Osteoblast (primary cell): ENCODE measurements at regions not wholly inside any gene's neighbourhood (a gene's known extent, or its start where the extent isn't known, plus 50 kb on each side); places are given as distances from the start of the nearest gene placed in this dataset.

ENCODE experiments used
- DNase-seq: peaks from one replicate; pipeline ENCODE4 v3.0.0; 2011; ENCODE audit warnings: low spot score, mixed read lengths; ENCODE audit not compliant: insufficient read length; ENCODE audit errors: missing footprints
- H2AFZ ChIP-seq: 2 replicates; pipeline ENCODE4 v1.6.0; 2011; ENCODE audit warnings: mild to moderate bottlenecking, low read length
- H3K27ac ChIP-seq: 2 replicates; pipeline ENCODE4 v1.5.1; 2011; ENCODE audit warnings: mild to moderate bottlenecking, low read depth, low read length, moderate library complexity
- H3K27me3 ChIP-seq: 2 replicates; pipeline ENCODE4 v1.6.0; 2012; ENCODE audit warnings: mild to moderate bottlenecking, control low read depth, inconsistent platforms, low read length, moderate library complexity; ENCODE audit not compliant: insufficient read depth
- H3K36me3 ChIP-seq: 2 replicates; pipeline ENCODE4 v1.5.1; 2011; ENCODE audit warnings: mild to moderate bottlenecking, low read length, control low read depth, moderate library complexity; ENCODE audit not compliant: insufficient read depth
- H3K4me1 ChIP-seq: 2 replicates; pipeline ENCODE4 v1.5.1; 2011; ENCODE audit warnings: mild to moderate bottlenecking, low read length, control low read depth, moderate library complexity; ENCODE audit not compliant: insufficient read depth
- H3K4me2 ChIP-seq: 2 replicates; pipeline ENCODE4 v1.6.0; 2011; ENCODE audit warnings: mild to moderate bottlenecking, low read length; ENCODE audit not compliant: insufficient read depth
- H3K4me3 ChIP-seq: fragments of 200-600 bp; sonication (generic); 3 replicates; pipeline ENCODE4 v1.5.1; 2012; ENCODE audit warnings: mild to moderate bottlenecking, low read length, inconsistent platforms; ENCODE audit not compliant: insufficient read depth
- H3K79me2 ChIP-seq: 2 replicates; pipeline ENCODE4 v1.6.0; 2012; ENCODE audit warnings: mild to moderate bottlenecking, low read length, control low read depth, inconsistent platforms; ENCODE audit not compliant: insufficient read depth
- H3K9me3 ChIP-seq: 2 replicates; pipeline ENCODE4 v1.5.1; 2011; ENCODE audit warnings: low read depth, low read length, control low read depth
- H4K20me1 ChIP-seq: 2 replicates; pipeline ENCODE4 v1.6.0; 2012; ENCODE audit warnings: mild to moderate bottlenecking, low read length, control low read depth; ENCODE audit not compliant: insufficient read depth
- CTCF ChIP-seq: IDR thresholded peaks from 2 replicates; pipeline ENCODE4 v1.5.1; 2011; ENCODE audit warnings: mild to moderate bottlenecking, low read depth, low read length, moderate library complexity; ENCODE audit errors: extremely low read depth

GRCh38 chr5:2890011-2890410, 138.5 kb upstream of the IRX2 start:
- Histone ChIP-seq H3K36me3 (no peaks in the 10 kb centered on the region), H3K27ac (no peak overlapping the region), H3K9me3 (peaks cover 7% of the 10 kb centered on the region), H4K20me1 (no peaks in the 10 kb centered on the region), H2AFZ (no peak overlapping the region), H3K4me3 (no peak overlapping the region), H3K4me1 (no peaks in the 10 kb centered on the region), H3K79me2 (no peaks in the 10 kb centered on the region), H3K27me3 (no peaks in the 10 kb centered on the region), H3K4me2 (no peak overlapping the region)
- DNase-seq: no peak
- no peak for TF ChIP-seq CTCF

- no peak for DNase-seq
- TF ChIP-seq CTCF: no peak
- Histone ChIP-seq H3K4me3 (no peak overlapping the region), H2AFZ (no peak overlapping the region), H3K4me2 (no peak overlapping the region), H3K36me3 (no peaks in the 10 kb centered on the region), H3K27ac (no peak overlapping the region), H3K9me3 (peaks cover 7% of the 10 kb centered on the region), H4K20me1 (no peaks in the 10 kb centered on the region), H3K79me2 (no peaks in the 10 kb centered on the region), H3K4me1 (no peaks in the 10 kb centered on the region), H3K27me3 (no peaks in the 10 kb centered on the region)
Observed at GRCh38 chr5:2888520-2889060, 137.1 kb upstream of the IRX2 start.

- Histone ChIP-seq H4K20me1 (no peaks in the 10 kb centered on the region), H3K4me1 (no peaks in the 10 kb centered on the region), H3K79me2 (no peaks in the 10 kb centered on the region), H3K27ac (no peak overlapping the region), H3K36me3 (no peaks in the 10 kb centered on the region), H3K27me3 (no peaks in the 10 kb centered on the region), H3K9me3 (peaks cover 7% of the 10 kb centered on the region), H2AFZ (no peak overlapping the region), H3K4me2 (no peak overlapping the region), H3K4me3 (no peak overlapping the region)
- no peak for DNase-seq
- no peak for TF ChIP-seq CTCF
Observed at GRCh38 chr5:2887481-2888348, 136.2 kb upstream of the IRX2 start.

- H3K4me1 ChIP-seq: no peaks in the 10 kb centered on the region
- H3K27me3 ChIP-seq: no peaks in the 10 kb centered on the region
- no peak overlapping the region for H3K4me2 ChIP-seq
- H2AFZ ChIP-seq: no peak overlapping the region
- H4K20me1 ChIP-seq: no peaks in the 10 kb centered on the region
- H3K27ac ChIP-seq: no peak overlapping the region
- no peaks in the 10 kb centered on the region for H3K79me2 ChIP-seq
- TF ChIP-seq CTCF: no peak
- DNase-seq: no peak
- H3K36me3 ChIP-seq: no peaks in the 10 kb centered on the region
- no peak overlapping the region for H3K4me3 ChIP-seq
- peaks cover 7% of the 10 kb centered on the region for H3K9me3 ChIP-seq
Observed at GRCh38 chr5:2886531-2886930, 135.1 kb upstream of the IRX2 start.
